ENCODE measurements at regions not wholly inside any gene's neighbourhood (a gene's known extent, or its start where the extent isn't known, plus 50 kb on each side); places are given as distances from the start of the nearest gene placed in this dataset.

- TF ChIP-seq, protein P1, sequence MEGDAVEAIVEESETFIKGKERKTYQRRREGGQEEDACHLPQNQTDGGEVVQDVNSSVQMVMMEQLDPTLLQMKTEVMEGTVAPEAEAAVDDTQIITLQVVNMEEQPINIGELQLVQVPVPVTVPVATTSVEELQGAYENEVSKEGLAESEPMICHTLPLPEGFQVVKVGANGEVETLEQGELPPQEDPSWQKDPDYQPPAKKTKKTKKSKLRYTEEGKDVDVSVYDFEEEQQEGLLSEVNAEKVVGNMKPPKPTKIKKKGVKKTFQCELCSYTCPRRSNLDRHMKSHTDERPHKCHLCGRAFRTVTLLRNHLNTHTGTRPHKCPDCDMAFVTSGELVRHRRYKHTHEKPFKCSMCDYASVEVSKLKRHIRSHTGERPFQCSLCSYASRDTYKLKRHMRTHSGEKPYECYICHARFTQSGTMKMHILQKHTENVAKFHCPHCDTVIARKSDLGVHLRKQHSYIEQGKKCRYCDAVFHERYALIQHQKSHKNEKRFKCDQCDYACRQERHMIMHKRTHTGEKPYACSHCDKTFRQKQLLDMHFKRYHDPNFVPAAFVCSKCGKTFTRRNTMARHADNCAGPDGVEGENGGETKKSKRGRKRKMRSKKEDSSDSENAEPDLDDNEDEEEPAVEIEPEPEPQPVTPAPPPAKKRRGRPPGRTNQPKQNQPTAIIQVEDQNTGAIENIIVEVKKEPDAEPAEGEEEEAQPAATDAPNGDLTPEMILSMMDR (IDR thresholded peaks at IDR 0.05): no peak
- no peak overlapping the region for H3K4me3 ChIP-seq
- H3K27ac ChIP-seq: no peak overlapping the region
- no peak for DNase-seq (ENCODE audit: low spot score)
Observed at GRCh38 chr16:56063111-56063510, 128.2 kb upstream of the GNAO1 start.

DNA sequence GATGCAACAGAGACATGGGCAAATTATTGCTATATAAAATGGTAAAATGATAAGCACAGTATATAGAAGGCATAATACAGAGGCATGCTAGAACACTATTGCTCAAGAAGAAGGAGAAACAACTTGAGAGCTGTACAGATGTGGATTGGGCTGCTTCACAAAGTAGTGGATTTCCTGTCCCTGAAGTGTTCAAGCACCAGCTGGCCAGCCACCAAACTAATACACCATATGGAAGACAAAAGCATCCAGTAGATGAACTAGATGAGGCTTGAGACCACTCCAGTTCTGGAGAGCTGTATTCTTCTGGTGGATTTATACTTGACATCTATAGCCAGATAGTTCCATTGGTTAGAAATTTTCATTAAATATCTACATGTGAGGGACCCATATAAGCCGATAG lies 134.1 kb upstream of the GNAO1 start:
- H3K27ac ChIP-seq: no peak overlapping the region
- no peak overlapping the region for H3K4me3 ChIP-seq
- TF ChIP-seq, protein P1 (IDR thresholded peaks at IDR 0.05): no peak
- no peak for DNase-seq (ENCODE audit: low spot score)

DNA sequence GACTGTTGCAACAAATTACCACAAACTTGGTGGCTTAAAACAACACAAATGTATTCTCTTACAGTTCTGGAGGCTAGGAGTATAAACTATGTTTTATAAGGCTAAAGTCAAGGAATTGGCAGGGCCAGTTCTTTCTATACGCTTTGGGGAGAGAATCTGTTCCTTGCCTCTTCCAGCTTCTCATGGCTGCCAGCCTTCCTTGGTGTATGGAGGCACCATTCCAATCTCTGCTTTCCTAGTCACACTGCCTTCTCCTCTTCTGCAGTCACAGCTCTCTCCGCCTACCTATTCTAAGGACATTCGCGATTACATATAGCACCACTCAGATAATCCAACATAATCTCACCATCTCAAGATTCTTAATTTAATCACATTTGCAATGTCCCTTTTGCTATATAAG lies 140.4 kb upstream of the GNAO1 start:
- DNase-seq (ENCODE audit: low spot score): no peak
- H3K27ac ChIP-seq: no peak overlapping the region
- no peak overlapping the region for H3K4me3 ChIP-seq
- TF ChIP-seq, protein P1 (IDR thresholded peaks at IDR 0.05): no peak

- TF ChIP-seq, protein P1 (IDR thresholded peaks at IDR 0.05): no peak
- H3K27ac ChIP-seq: no peak overlapping the region
- H3K4me3 ChIP-seq: no peak overlapping the region
- no peak for DNase-seq (ENCODE audit: low spot score)
Observed at GRCh38 chr16:56048425-56049105, 142.7 kb upstream of the GNAO1 start.

DNA sequence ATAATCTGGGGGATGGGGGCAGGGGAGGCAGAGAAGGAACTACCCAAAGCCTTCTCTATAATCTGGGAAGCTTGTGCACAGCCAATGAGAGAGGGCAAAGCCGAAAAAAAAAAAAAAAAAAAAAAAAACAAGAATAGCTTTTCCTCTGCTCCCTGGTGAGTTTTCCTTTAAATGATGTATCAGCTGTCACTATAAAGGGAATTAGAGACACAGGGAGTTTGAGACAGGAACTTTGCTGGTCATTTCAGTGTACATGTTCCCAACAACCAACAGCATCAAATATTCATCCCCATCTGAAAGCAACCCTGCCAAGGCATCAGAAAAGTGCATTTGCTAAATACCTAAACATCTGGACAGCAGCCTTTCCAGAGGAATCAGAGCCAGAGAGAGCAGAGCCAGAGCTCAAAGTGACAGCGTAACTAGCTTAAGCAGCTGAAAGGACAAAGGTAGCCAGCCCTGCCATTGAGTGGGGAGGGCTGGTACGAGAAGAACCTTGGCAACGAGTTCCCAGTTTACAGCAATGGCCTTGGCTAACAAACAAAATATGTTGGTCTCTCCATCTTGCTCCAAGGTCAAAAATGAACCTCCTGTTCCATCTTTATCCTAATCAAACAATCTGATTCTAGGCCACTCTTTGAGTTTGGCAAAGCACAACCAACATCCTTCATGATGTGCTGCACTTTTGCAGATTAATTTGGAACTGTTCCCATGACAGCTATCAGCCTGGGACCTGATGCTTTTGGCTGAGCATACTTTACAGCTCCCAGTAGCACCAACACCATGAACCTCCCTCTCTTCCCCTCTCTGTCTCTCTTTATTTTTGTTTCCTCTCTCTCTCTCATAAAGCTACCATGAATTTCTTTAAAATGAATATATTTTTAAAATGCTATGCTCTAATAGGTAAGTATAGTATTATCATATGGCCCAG lies 143.7 kb upstream of the GNAO1 start:
- Histone ChIP-seq H3K27ac (no peak overlapping the region), H3K4me3 (no peak overlapping the region)
- no peak for DNase-seq (ENCODE audit: low spot score)
- TF ChIP-seq, protein P1 (IDR thresholded peaks at IDR 0.05): no peak

DNA sequence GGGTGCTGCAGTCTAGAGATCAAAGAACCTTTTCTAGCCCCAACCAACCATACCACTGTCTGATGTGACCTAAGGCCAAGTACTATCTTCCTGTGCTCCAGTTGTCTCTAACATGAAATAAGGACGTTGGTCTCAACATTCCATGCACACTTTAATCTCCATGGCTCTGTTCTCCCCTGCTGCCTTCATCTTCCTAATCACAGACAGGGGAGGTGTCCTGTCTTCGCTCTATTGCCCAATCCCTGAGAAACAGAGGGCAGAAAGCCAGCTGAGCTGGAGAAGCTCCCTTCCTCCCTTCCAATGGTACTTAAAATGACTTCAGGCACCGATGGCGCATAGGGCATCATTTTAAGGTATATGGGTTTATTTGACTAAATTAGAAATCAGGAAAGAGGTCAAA lies 148.9 kb upstream of the GNAO1 start:
- TF ChIP-seq, protein P1 (IDR thresholded peaks at IDR 0.05): no peak
- H3K4me3 ChIP-seq: no peak overlapping the region
- no peak overlapping the region for H3K27ac ChIP-seq
- no peak for DNase-seq (ENCODE audit: low spot score)

Data from coronary artery (tissue), 2 donors.